ENCODE measurements at regions not wholly inside any gene's neighbourhood (a gene's known extent, or its start where the extent isn't known, plus 50 kb on each side); places are given as distances from the start of the nearest gene placed in this dataset.
"Not testable (repeated sequence)": the region's sequence is repeated elsewhere in the genome, so short reads cannot be mapped to it uniquely, and the experiment has no call there.

DNA sequence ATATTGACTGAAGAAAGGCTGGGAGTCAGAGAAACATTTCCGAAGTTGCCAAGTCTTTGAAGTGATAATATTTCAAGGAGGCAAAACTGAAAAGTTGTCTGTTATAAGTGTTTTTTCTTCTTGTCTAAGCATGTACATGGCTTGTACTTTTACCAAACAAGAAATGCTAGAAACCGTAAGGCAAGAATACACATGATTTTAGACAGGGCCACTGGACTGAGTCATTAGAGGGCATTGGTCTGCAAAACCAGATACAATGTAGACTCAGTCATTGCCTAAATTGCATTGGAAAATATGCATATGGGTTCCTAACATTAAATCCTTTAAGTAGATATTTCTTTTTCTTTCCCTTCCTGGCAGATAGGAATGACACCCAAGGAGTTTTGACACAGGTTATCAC, 284.9 kb upstream of the PUDP start:
- intact Hi-C loops (cut with DNase I): no loop called here
- DNase-seq (ENCODE audit: low spot score): no peak

DNA sequence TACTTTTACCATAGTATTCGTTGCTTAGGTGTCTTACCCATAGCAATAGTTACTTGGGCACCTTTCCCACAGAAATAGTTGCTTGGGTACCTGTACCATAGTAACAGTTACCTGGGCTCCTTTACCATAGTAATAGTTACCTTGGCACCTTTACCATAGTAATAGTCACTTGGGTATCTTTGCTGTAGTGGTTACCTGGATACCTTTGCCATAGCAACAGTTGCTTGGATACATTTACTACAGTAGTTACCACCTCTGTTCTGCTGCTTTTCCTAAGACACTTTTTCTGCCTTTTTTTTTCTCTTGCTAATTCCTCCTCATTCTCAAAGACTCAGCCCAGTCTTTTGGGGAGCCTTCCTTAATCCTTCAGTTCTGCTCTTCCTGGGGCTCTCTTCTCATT, 272.8 kb upstream of the PUDP start:
- intact Hi-C loops (cut with DNase I): no loop called here
- no peak for DNase-seq (ENCODE audit: low spot score)

DNA sequence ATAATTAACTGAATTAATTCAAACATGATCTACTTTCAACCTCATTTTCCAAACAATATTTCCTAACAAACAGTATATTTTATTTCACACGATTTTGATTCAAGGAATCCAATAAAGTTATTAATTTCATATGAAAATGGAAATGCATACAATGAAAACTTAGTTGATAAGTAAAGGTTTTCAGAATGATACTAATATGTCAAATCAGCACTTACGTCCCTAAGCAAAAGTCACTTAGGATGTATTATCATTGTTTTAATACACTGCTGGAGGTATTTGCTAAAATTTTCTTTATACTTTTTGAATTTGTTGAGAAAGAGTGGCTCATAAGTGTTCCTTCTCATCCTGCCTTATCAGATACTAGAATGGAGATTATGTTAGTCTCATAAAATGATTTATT, 266.8 kb upstream of the PUDP start:
- intact Hi-C loops (cut with DNase I): no loop called here

GRCh38 chrX:7412840-7413239, 264.9 kb upstream of the PUDP start:
- intact Hi-C loops (cut with DNase I): no loop called here
- no peak for DNase-seq (ENCODE audit: low spot score)

More for the DNA sequence above, 266.8 kb upstream of the PUDP start:
- DNase-seq (ENCODE audit: low spot score): no peak

DNA sequence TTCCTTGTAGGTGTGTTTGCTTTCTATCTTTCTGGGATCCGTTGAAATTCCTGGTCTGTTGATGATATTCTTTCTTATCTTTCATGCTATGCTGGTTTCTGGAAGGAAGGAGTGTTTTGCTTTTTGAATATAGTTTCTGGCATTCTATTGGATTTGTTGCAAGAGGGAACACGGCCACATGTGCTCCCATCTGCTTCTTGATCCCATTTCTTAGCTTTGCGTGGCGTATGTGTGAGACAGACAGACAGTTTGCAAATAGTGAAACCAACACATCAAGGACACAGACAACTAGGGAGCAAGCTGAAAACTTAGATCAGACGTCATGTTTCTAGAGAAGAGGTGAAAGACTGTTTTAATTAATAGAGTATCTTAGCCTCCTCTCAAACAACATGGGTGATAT, 261.9 kb upstream of the PUDP start:
- no peak for DNase-seq (ENCODE audit: low spot score)
- intact Hi-C loops (cut with DNase I): no loop called here

GRCh38 chrX:7399373-7399772, 251.4 kb upstream of the PUDP start:
- no peak for DNase-seq (ENCODE audit: low spot score)
- intact Hi-C loops (cut with DNase I): no loop called here

DNA sequence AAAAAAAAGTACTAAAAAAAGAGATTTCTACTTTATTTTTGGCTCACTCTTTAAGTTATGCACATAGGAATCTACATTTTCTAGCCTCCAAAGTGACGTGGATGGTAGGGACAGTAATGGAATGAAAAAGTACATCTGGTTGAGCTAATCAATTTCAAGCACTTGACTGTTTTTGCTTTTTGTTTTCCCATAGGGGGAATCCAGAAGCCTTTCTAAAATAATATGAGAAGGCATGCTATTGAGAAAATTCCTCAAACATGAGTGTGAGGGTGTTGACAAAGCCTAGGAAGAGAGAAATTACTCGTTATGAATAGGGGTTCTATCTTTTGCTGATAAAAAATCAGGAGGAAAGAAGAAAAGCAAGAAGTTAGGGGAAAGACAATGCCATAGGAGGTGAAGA, 242.5 kb upstream of the PUDP start:
- intact Hi-C loops (cut with DNase I): no loop called here
- no peak for DNase-seq (ENCODE audit: low spot score)

DNA sequence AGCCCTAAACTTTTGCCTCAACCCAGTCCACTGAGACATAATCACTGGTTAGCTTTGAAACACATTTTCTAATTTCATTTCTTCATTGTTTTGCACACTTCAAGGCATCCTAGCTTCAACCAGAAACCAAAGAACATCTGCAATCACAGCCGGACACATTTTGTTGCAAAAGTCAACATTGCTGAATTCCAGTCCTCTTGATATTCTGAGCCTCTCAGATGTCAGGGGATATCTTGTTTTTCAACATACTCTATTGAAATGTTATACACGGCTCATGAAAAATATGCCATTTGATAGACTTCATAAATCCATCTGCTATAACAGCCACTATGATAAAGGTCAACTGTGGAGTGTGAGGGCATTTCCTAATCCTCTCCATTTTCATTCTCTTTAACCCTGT, 241.6 kb upstream of the PUDP start:
- DNase-seq (ENCODE audit: low spot score): no peak
- intact Hi-C loops (cut with DNase I): no loop called here

DNA sequence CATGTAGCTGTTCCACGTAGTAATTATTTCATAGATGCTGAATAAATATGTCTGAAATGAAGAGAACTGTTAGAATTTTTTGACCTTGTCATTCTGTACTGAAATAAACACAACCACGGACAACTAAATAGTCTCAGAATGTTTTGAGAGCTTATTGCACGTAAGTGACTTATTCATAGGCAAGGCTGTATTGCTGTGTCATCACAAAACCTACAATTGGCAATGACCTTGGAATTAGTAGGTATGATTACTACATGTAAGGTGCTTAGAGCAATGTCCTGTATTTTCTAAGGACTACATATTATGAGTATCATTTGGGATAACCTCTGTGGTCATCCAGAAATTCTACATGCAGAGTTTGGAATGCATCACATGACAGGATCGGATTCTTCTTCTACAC, 237.2 kb upstream of the PUDP start:
- intact Hi-C loops (cut with DNase I): no loop called here
- no peak for DNase-seq (ENCODE audit: low spot score)

DNA sequence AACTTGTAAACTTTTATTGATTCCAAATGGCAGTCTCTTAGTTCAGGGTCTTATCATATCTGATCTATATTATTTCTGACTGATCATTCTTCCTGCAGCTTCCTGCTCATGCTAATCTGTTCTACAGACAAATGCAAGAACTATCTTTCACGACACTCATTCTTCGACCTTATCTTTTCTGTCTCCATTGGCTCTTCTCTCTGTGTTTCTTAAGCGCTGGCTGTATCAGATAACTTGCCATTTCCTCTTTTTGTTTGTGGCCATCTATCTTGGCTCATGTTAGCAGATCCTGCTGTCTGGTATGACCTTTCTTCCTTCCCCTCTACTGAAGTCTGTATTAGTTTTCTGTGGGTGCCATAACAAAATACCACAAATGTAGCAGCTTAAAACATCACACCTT, 230.5 kb upstream of the PUDP start:
- intact Hi-C loops (cut with DNase I): no loop called here
- no peak for DNase-seq (ENCODE audit: low spot score)

DNA sequence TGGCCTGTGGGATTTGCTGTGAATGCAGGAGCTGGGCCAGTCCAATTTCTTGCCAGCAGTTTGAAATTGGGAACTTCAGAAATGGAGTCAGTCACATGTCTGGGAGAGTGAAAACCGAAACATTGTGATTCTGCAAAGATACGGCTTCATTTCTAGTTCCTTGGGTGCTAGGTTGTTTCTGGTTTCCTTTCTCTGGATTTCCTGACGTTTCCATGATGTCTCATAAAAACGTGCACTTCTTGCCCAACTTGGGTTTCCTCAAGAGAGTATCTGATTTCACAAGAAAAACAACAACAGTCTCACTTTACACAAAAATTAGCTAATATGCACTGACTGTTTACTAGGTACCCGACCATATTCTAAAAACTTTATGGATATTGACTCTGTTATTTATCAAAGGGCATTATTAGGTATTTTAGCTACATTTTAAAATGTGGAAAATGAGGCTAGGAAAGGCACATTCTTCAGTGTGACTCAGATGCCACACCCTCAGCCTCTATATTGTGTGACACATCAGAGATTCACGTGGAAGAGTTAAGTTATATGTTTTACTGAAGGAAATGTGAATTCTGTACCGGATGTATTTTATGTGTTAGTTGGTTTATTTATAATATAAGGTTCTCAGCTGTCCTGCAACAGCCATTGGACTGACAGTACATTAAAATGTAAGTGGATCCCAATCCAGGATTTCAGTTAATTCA, 225.0 kb upstream of the PUDP start:
- intact Hi-C loops (cut with DNase I): no loop called here
- no peak for DNase-seq (ENCODE audit: low spot score)

GRCh38 chrX:7362111-7362510, 214.2 kb upstream of the PUDP start:
- intact Hi-C loops (cut with DNase I): no loop called here
- DNase-seq (ENCODE audit: low spot score): no peak

DNA sequence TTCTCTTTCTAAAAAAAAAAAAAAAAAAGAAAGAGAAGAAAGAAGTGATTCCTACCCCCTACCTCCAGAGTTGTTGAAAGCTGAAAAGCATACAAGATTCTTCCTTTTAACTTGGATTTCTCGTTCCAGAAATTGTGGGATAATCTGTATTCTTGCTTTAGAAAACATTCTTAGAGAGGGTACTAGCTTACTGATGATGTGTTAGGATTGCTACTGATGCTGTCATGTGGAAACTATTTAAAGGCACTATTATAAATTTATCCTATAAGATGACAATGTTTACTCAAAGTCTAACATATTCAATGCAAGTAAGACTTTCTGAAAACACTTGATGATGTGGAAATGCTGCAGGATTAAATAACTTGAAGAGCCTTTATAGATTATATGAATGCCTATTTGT, 204.0 kb upstream of the PUDP start:
- DNase-seq (ENCODE audit: low spot score): no peak
- intact Hi-C loops (cut with DNase I): no loop called here

DNA sequence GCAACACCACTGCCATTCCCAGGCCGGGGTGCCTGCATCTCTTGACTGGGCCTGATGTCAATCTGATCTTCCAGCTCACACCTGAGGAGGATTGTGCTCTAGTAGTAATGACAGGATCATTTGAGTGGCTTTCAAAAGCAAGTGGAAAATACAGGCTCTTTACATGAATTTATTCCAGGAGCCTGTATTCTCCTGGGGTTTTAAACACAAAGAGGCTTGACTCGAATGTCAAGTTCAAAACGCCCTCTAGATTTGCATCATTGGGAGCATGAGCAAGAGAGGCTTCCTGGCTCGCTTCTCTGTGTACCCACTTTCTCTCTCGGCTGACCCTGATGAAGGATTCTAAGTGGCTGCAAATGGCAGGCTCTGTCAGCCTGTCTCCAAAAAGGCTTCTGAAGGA, 199.5 kb upstream of the PUDP start:
- intact Hi-C loops (cut with DNase I): no loop called here
- DNase-seq (ENCODE audit: low spot score): no peak

DNA sequence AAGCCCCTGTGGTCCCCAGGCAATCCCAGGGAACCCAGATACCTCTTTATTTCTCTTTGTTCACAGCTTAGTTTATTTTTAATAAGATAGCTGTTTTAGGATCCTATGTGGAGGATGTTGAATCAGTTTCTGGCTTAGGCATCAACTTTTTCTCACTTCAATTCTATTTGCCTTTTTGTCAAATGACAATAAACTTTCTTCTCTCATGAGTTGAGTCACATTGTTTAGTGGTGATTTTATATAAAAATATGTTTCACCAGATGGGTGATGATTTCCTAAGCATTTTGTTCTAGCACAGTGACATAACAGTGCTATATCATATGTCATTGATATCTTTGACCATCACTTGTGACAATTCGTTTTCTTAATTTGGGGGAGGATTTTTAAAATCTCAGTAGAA, 198.1 kb upstream of the PUDP start:
- no peak for DNase-seq (ENCODE audit: low spot score)
- intact Hi-C loops (cut with DNase I): no loop called here

DNA sequence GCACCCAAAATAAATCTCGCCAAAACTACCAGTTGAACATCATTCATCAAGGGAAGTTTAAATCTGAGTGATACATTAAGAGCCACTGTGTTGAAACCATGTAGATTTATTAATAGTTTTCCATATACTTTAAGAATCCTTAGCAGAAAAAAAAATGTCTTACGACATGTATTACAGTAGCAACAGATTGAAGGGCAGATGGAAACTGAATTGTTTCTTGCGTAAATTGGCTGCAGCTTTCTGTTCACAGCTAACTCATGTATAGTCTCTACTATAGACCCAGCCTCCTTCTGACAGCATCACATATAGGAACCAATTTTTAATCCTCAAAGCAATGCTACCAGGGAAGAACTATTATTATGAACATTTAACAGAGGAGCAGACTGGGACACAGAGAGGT, 195.2 kb upstream of the PUDP start:
- intact Hi-C loops (cut with DNase I): no loop called here

GRCh38 chrX:7335816-7336362, 187.9 kb upstream of the PUDP start:
- DNase-seq (ENCODE audit: low spot score); intact Hi-C loops (cut with DNase I): not testable (repeated sequence)

More for the DNA sequence above, 195.2 kb upstream of the PUDP start:
- no peak for DNase-seq (ENCODE audit: low spot score)

- intact Hi-C loops (cut with DNase I): no loop called here
- no peak for DNase-seq (ENCODE audit: low spot score)
Measured at GRCh38 chrX:7334253-7334935, 186.4 kb upstream of the PUDP start.

DNA sequence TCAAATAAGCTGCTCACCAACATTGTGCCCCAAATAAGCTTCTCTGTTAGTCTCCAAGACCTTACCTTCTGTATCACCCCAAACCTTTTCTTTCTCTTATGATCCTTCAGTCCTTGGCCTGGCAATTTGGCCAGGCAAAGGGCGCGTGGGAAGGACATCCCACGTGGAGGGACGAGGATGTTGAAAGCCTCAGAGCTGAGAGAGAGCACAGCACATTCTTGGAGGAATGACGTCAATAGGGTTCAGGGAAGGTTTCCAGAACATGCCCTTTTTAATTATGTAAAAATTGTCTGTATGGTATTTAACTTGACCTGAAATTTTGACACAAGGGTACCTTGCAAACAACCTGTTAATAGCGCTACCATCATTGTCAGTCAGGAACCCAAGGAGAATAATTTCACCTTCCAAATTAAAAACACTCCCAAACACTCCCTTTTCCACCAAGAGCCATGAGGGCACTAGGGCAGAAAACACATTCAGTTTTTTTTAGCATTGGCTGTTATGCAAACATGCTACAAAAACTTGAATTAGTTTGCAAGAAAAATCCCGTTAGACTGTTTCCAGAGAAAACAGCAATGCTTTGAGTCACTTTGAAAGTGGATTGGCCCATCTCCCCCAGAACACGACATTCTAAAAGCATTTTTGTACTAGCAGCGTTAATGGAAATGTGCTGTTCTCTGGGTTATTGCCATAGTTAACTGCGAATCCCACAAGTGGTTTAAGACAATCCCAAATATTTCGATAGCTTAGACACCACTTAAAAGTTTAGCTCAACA, 183.2 kb upstream of the PUDP start:
- no peak for DNase-seq (ENCODE audit: low spot score)
- intact Hi-C loops (cut with DNase I): no loop called here

DNA sequence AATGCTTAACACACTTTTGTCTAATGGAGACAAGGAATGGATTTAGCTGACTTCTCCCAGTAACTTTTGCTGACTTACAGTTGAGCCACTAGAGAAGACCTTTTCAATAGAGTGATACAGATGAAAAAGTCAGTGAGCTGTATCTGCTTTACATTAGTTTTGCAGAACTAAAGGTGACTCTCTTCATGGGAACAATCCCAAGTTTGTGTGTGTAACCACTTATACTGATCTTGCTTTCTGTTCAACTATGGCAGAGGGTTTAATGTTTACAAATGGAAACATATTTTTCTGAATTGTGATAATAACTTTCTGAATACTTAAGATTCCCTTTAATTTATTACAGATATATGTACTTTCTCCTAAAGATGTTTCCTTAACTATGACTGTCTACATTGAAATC, 182.6 kb upstream of the PUDP start:
- DNase-seq (ENCODE audit: low spot score): no peak
- intact Hi-C loops (cut with DNase I): no loop called here

All from posterior vena cava (tissue), 2 donors.